IMR-90 (cell line): ENCODE measurements at regions not wholly inside any gene's neighbourhood (a gene's known extent, or its start where the extent isn't known, plus 50 kb on each side); places are given as distances from the start of the nearest gene placed in this dataset.

Source experiments
- ATAC-seq: fragments of 200-7000 bp; cut with Tn5 transposase; 2 replicates; pipeline ENCODE4 v1.9.1; 2020; ENCODE audit warnings: low read depth, mild to moderate bottlenecking, moderate library complexity
- BruUV-seq: library from RNA; stranded (reverse); fragments of 400-500 nt; replicated peaks from 2 replicates; lab custom pipeline; 2021; lab: Mats Ljungman, UMichigan
- CTCF ChIA-PET: fragments of 300-600 bp; formaldehyde crosslinking; extraction: SDS; loops from one replicate; lab custom pipeline; 2021; ENCODE audit warnings: antibody characterized with exemption; lab: Yijun Ruan, JAX
- POLR2A ChIA-PET: fragments of 300-600 bp; sonication (Branson Sonifier 250); formaldehyde crosslinking; loops from one replicate; lab custom pipeline; 2022; ENCODE audit warnings: antibody characterized with exemption; ENCODE audit not compliant: unreplicated experiment; lab: Charles Lee
- DNase-seq: peaks from one replicate; pipeline ENCODE4 v3.0.0; 2013
- H2AFZ ChIP-seq: replicated peaks from 2 replicates; pipeline ENCODE3; 2013; ENCODE audit warnings: low read length, mild to moderate bottlenecking; ENCODE audit not compliant: poor library complexity
- H2AK5ac ChIP-seq: 2 replicates; pipeline ENCODE4 v1.6.1; 2013; ENCODE audit warnings: low read depth, low read length, inconsistent platforms
- H2AK9ac ChIP-seq: replicated peaks from 2 replicates; pipeline ENCODE3; 2013; ENCODE audit warnings: mild to moderate bottlenecking, low read depth, low read length, moderate library complexity; ENCODE audit not compliant: poor library complexity
- H2BK120ac ChIP-seq: 2 replicates; pipeline ENCODE4 v1.6.1; 2013; ENCODE audit warnings: low read depth, low read length, inconsistent platforms
- H2BK15ac ChIP-seq: 3 replicates; pipeline ENCODE4 v1.6.1; 2013; ENCODE audit warnings: low read depth, low read length, inconsistent platforms
- H2BK20ac ChIP-seq: 2 replicates; pipeline ENCODE4 v1.6.1; 2013; ENCODE audit warnings: low read depth, mild to moderate bottlenecking, inconsistent platforms, low read length, moderate library complexity
- H2BK5ac ChIP-seq: 2 replicates; pipeline ENCODE4 v1.6.1; 2013; ENCODE audit warnings: mild to moderate bottlenecking, low read depth, low read length, inconsistent platforms; ENCODE audit not compliant: poor library complexity, severe bottlenecking
- H3K14ac ChIP-seq: replicated peaks from 2 replicates; pipeline ENCODE4 v1.6.1; 2013; ENCODE audit warnings: low read depth, low read length, inconsistent platforms
- H3K18ac ChIP-seq: 2 replicates; pipeline ENCODE4 v1.6.1; 2013; ENCODE audit warnings: low read depth, low read length, control low read depth
- H3K23ac ChIP-seq: 2 replicates; pipeline ENCODE4 v1.6.1; 2013; ENCODE audit warnings: low read depth, low read length, inconsistent platforms
- H3K27ac ChIP-seq: 2 replicates; pipeline ENCODE4 v1.5.1; 2013; ENCODE audit warnings: mild to moderate bottlenecking, control low read depth, low read length; ENCODE audit not compliant: insufficient read depth
- H3K27me3 ChIP-seq: 2 replicates; pipeline ENCODE4 v1.6.1; 2013; ENCODE audit warnings: low read length; ENCODE audit not compliant: control insufficient read depth, insufficient read depth
- H3K36me3 ChIP-seq: 2 replicates; pipeline ENCODE4 v1.6.1; 2013; ENCODE audit warnings: low read length, mixed read lengths; ENCODE audit not compliant: control insufficient read depth, insufficient read depth
- H3K4ac ChIP-seq: 2 replicates; pipeline ENCODE4 v1.6.1; 2013; ENCODE audit warnings: low read depth, low read length, inconsistent platforms
- H3K4me1 ChIP-seq: 2 replicates; pipeline ENCODE4 v1.6.1; 2013; ENCODE audit warnings: low read length, mixed read lengths; ENCODE audit not compliant: control insufficient read depth, insufficient read depth
- H3K4me2 ChIP-seq: 2 replicates; pipeline ENCODE4 v1.6.1; 2013; ENCODE audit warnings: low read depth, mild to moderate bottlenecking, control low read depth, low read length, moderate library complexity
- H3K4me3 ChIP-seq: 2 replicates; pipeline ENCODE4 v1.5.1; 2013; ENCODE audit warnings: low read depth, mild to moderate bottlenecking, control low read depth, low read length, moderate library complexity; ENCODE audit not compliant: insufficient read depth
- H3K56ac ChIP-seq: 2 replicates; pipeline ENCODE4 v1.6.1; 2013; ENCODE audit warnings: low read length, inconsistent platforms; ENCODE audit not compliant: insufficient read depth; ENCODE audit errors: extremely low read depth
- H3K79me1 ChIP-seq, 2 experiments: 2 replicates each; pipeline ENCODE4 v1.6.1; 2013; ENCODE audit warnings: low read length in 2 of 2, inconsistent platforms in 1 of 2, low read depth in 1 of 2
- H3K9ac ChIP-seq: 2 replicates; pipeline ENCODE4 v1.6.1; 2013; ENCODE audit warnings: low read depth, low read length, control low read depth
- H3K9me1 ChIP-seq: 2 replicates; pipeline ENCODE4 v1.6.1; 2013; ENCODE audit warnings: low read length, inconsistent platforms; ENCODE audit not compliant: insufficient read depth
- H3K9me3 ChIP-seq: 2 replicates; pipeline ENCODE4 v1.6.1; 2013; ENCODE audit warnings: low read length; ENCODE audit not compliant: control insufficient read depth, insufficient read depth
- H4K20me1 ChIP-seq: 2 replicates; pipeline ENCODE4 v1.6.1; 2013; ENCODE audit warnings: low read length, inconsistent platforms; ENCODE audit not compliant: insufficient read depth
- H4K5ac ChIP-seq: 2 replicates; pipeline ENCODE4 v1.6.1; 2013; ENCODE audit warnings: mild to moderate bottlenecking, low read depth, low read length, control low read depth
- H4K8ac ChIP-seq, 2 experiments: 2 replicates each; pipeline ENCODE4 v1.6.1; 2013; ENCODE audit warnings: low read depth in 2 of 2, low read length in 2 of 2, control low read depth in 1 of 2, inconsistent platforms in 1 of 2
- H4K91ac ChIP-seq: 2 replicates; pipeline ENCODE4 v1.6.1; 2013; ENCODE audit warnings: low read depth, low read length, inconsistent platforms; ENCODE audit not compliant: insufficient read depth
- BHLHE40 ChIP-seq: fragments of 150-350 bp; IDR thresholded peaks from 2 replicates; pipeline ENCODE4 v1.6.1; 2016; ENCODE audit warnings: mild to moderate bottlenecking, low read depth, low read length
- CHD1 ChIP-seq: IDR thresholded peaks from 2 replicates; pipeline ENCODE4 v1.6.1; 2012; ENCODE audit warnings: low read depth, low read length, improper control_type of control experiment
- CTCF ChIP-seq: conservative IDR thresholded peaks from 2 replicates; pipeline ENCODE4 v1.5.1; 2012; ENCODE audit warnings: mild to moderate bottlenecking, low read depth, low read length, improper control_type of control experiment
- FOS ChIP-seq: fragments of 150-350 bp; IDR thresholded peaks from 2 replicates; pipeline ENCODE4 v1.6.1; 2016; ENCODE audit warnings: low read depth, low read length
- MAZ ChIP-seq: IDR thresholded peaks from 2 replicates; pipeline ENCODE4 v1.6.1; 2012; ENCODE audit warnings: low read depth, mild to moderate bottlenecking, low read length, improper control_type of control experiment, moderate library complexity, borderline replicate concordance
- RAD21 ChIP-seq: IDR thresholded peaks from 2 replicates; pipeline ENCODE4 v1.6.1; 2012; ENCODE audit warnings: low read length, improper control_type of control experiment
- RFX5 ChIP-seq: IDR thresholded peaks from 2 replicates; pipeline ENCODE4 v1.8.0; 2012; ENCODE audit warnings: low read depth, mild to moderate bottlenecking, low read length, moderate library complexity
- WGBS, 2 experiments: methylation state at CpG; one replicate each; pipeline versions ENCODE4 v1.1.5 to v1.1.7; 2013; ENCODE audit warnings: missing lambda C conversion rate in 2 of 2; ENCODE audit not compliant: insufficient read length in 1 of 2; ENCODE audit errors: extremely low coverage in 2 of 2; 5-methylcytosine and 5-hydroxymethylcytosine counted together
- dilution Hi-C: fragments of 300-500 bp; cut with HindIII; formaldehyde crosslinking; loops from one replicate; pipeline ENCODE4 v1.14.3; 2018; ENCODE audit warnings: low sequenced_read_pairs; ENCODE audit not compliant: unreplicated experiment
- in situ Hi-C: fragments of 300-500 bp; cut with MboI; formaldehyde crosslinking; loops from 3 replicates; pipeline ENCODE4 v1.14.3; 2019; ENCODE audit warnings: low sequenced_read_pairs, inconsistent platforms, mixed read lengths
- intact Hi-C: fragments of 100-400 bp; cut with micrococcal nuclease; formaldehyde crosslinking; loops from 2 replicates; pipeline ENCODE4 v1.10.0; 2022

DNA sequence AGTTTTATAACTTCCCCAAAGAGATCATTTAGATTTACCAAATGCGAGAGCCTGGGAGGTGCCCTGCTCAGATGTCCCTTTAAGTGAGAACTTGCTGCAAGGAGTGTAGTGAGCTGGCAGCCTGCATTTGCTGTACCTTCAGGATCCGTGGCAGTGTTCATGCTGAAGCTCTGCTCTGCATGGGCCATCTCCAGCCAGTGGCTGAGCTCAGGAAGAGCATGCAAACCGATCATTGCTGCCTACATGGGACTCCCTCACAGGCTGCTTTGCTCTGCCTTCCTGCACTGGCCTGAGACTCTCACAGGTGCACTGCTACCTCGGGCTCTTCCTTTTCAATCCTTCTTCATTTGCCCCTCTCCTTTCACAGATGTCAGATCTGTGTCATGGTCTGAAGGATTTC is 152.0 kb upstream of the SFRP2 start:
- no peak overlapping the region for H3K14ac ChIP-seq
- ATAC-seq (no peak), DNase-seq (no peak)
- no peak overlapping the region for H3K18ac ChIP-seq
- H2BK5ac ChIP-seq: no peak overlapping the region
- no peak overlapping the region for H2AK5ac ChIP-seq
- H3K4ac ChIP-seq: no peak overlapping the region
- no peak overlapping the region for H2AK9ac ChIP-seq
- H3K9ac ChIP-seq: no peak overlapping the region
- H3K79me1 ChIP-seq: no peaks in the 10 kb centered on the region
- CTCF ChIA-PET: no interaction called here
- BruUV-seq: no TSS peak
- no peaks in the 10 kb centered on the region for H3K36me3 ChIP-seq
- intact Hi-C loops (no loop called here), in situ Hi-C loops (no loop called here), dilution Hi-C loops (no loop called here)
- H3K4me1 ChIP-seq: no peaks in the 10 kb centered on the region
- no peak overlapping the region for H3K27ac ChIP-seq
- no peak overlapping the region for H2BK120ac ChIP-seq
- no peak overlapping the region for H3K4me3 ChIP-seq
- no peaks in the 10 kb centered on the region for H3K9me3 ChIP-seq
- no peaks in the 10 kb centered on the region for H3K9me1 ChIP-seq
- H2BK20ac ChIP-seq: no peak overlapping the region
- H3K56ac ChIP-seq: no peak overlapping the region
- no peak overlapping the region for H4K8ac ChIP-seq
- POLR2A ChIA-PET: no interaction called here
- no peaks in the 10 kb centered on the region for H3K27me3 ChIP-seq
- no peak overlapping the region for H3K23ac ChIP-seq
- H4K5ac ChIP-seq: no peak overlapping the region
- H2BK15ac ChIP-seq: no peak overlapping the region
- WGBS, 2 experiments: 0% methylated on average over 1 of the region's 4 CpGs; no CpG with 5 or more reads in 1 of the 2 experiments
- H3K4me2 ChIP-seq: no peak overlapping the region
- no peaks in the 10 kb centered on the region for H4K20me1 ChIP-seq
- TF ChIP-seq MAZ: no peak
- no peak for TF ChIP-seq BHLHE40
- no peak for TF ChIP-seq RFX5
- no peak for TF ChIP-seq CTCF
- TF ChIP-seq FOS: no peak
- no peak for TF ChIP-seq CHD1
- no peak for TF ChIP-seq RAD21
- H2AFZ ChIP-seq: no peak overlapping the region
- no peak overlapping the region for H4K91ac ChIP-seq
